GM21381 (cell line): ENCODE measurements at regions not wholly inside any gene's neighbourhood (a gene's known extent, or its start where the extent isn't known, plus 50 kb on each side); places are given as distances from the start of the nearest gene placed in this dataset.

Source experiments
- ATAC-seq: cut with Tn5 transposase; IDR thresholded peaks from one replicate; pipeline ENCODE4 v1.9.1; 2021; ENCODE audit warnings: mild to moderate bottlenecking, moderate library complexity; ENCODE audit not compliant: unreplicated experiment

DNA sequence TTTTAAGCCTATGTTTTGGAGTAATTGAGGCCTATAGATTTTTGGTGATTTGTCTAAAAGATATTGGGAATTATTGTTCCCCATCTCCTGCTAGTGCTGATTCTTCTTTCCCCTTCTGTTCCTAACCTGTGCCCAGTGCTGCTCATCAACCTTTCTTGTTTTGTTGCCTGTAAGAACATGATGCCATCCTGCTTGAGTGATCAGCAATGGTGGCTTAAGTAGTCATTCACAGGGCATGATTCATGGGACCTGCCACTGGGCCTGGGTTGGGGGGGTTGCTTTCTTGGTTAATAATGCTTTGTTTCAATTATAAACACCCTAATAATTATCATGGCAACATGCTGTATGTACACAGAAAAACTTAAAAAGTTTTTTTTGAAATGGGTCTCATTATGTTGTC is 562.9 kb upstream of the SETBP1 start:
- ATAC-seq: no peak

DNA sequence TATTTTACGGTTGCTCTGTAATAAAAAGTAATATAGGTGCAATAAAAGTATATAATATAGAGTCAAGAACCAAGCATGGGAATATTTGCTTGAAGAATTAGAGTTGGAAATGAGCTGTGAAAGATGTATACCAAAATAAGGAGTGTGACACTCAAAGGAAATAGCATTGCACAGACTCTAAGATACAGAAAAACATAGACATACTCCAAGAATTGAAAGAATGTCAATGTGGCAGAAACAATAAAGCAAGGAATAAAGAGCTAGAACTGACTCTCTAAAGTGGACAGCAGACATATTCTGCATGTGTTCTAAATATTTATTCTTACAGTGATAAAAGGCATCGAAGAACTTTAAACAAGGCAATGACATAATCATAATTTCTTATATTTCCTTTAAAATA is 561.1 kb upstream of the SETBP1 start:
- no peak for ATAC-seq

DNA sequence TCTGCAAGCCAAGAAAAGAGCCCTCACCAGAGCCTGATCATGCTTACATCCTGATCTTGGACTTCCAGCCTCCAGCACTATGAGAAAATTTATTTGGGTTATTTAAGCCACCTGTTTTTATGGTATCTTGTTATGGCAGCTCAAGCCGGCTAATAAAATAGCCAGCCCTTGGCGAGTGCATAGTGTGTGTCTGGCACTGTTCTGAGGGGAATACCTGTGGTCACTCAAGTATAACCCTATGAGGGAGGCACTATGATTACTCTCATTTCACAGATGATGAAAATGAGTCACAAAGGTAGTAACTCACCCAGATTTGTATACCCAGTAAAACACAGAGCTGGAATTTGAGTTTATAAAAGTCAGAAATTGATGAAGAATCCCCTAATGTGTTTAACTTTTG is 556.9 kb upstream of the SETBP1 start:
- ATAC-seq: no peak

GRCh38 chr18:44125446-44125845 is 555.2 kb upstream of the SETBP1 start:
- ATAC-seq: no peak

DNA sequence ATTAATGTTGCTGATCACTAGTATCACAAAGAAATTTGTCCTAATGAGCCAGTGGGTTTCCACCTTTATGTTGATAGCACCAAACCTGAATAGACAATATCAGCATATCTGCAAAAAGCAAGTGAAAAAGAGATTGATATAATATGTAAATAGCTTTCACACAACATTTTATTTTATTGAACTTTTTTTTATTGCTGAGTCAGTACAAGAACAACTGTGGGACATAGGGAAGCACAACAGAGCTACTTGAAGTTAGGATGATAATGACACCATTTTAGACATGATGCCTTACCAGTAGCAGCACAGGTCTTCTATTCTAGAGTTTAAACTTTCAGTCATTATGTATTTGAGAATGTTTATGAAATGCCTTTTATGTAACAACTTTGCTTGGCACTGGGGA is 554.1 kb upstream of the SETBP1 start:
- no peak for ATAC-seq

GRCh38 chr18:44128365-44128764 is 552.3 kb upstream of the SETBP1 start:
- ATAC-seq: no peak

DNA sequence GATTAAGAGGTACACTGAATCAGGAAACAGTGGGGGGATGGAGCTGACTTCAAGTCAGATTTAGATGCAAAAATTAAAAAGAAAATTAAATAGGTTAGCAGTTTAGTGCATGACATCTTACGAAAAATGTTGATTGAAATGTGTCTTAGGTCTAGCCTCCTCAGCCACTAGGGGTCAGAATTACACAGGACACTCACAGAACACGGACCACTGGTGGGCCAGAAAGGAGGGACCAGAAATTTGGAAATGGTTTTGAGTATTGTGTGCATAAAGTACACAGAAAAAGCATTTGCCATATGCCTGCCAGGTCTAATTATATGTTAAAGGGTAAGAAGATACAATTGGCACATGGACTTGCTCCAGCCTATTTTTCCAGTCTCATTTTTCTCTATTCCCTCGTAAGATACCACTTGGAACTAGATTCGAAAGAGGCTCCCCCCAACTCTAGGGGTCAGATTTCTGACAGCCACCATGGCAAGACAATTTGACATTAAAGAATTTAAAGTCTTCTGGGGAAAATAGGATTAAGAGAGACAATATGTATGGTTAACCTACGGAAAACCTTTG is 550.2 kb upstream of the SETBP1 start:
- ATAC-seq: no peak

DNA sequence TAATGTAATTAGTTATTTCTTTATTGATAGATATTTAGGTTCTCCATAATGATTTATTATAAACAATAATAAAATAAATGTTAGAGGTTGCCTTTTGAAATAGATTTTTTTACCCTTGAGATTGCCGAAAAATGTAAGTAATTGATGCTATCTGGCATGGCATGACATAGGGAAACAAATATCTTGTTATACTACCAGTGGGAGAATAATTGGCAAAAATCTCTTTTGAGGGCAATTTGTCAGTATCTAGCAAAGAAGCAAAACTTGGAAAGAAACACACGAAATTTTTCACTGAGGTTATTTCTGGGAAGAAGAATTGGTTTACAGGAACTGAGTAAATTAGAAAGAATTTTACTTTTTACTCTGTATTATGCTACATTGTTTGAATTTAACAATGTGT is 547.2 kb upstream of the SETBP1 start:
- ATAC-seq: no peak

GRCh38 chr18:44134447-44134846 is 546.2 kb upstream of the SETBP1 start:
- no peak for ATAC-seq

DNA sequence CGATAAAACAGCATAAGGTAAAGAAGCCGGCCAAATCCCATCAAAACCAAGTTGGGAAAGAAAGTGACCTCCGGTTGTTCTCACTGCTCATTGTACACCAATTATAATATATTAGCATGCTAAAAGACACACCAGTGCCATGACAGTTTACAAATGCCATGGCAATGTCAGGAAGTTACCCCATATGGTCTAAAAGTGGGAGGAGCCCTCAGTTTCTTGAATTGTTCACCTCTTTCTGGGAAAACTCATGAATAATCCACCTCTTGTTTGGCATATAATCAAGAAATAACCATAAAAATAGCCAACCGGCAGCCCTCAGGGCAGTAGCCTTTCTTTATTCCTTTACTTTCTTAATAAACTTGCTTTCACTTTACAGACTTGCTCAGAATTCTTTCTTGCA is 544.9 kb upstream of the SETBP1 start:
- ATAC-seq: no peak

DNA sequence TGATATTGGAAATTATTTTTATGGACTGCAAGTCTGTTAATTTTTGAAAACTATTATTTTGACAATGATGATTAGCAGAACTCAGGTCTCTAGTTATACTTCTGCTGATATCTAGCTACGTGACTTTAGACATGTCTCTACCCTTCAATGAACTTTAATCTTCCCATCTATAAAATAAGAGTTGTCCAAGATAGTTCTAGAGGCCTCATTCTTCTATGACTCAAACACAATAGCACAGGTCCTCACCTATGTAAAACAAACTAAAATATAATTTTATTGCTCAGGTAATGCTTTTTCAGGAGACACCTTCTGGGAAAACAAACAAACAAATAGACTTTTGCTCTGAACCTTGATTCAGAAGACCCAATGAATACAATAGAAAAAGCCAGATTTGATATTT is 544.4 kb upstream of the SETBP1 start:
- no peak for ATAC-seq

DNA sequence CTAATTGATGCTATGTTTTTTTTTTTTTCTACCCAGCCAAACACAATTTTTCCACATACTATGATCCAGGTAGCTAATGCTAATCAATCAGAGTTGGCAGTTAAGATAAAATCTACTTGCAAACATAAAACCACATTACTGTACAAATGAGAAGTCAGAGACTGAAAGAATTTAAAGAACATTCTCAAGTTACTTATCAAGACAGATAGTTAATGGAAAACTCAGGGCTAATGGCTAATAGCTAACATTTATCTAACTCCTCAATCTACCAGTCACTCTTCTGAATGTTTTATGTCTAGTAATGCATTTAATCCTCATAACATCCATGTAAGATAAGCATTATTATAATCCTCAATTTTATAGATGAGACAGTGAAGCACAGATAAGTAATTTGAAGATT is 537.6 kb upstream of the SETBP1 start:
- ATAC-seq: no peak

DNA sequence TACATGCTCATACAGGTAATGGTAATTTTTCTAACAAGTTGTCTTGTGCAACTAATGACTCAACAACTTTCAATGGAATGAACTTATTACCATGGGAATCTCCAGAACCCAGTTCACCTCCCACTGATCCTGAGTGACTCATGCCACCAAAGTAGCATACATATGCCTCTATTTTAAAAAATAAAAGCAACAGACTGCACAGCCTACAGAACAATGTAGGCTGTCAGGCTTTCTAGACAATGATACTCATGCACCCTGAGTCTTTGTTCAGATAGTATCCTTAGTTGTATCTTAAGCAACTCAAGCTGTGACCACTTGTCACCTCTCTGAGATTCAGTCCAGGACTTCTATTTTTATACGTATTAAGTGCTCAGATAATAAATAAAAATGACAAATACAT is 531.0 kb upstream of the SETBP1 start:
- no peak for ATAC-seq

DNA sequence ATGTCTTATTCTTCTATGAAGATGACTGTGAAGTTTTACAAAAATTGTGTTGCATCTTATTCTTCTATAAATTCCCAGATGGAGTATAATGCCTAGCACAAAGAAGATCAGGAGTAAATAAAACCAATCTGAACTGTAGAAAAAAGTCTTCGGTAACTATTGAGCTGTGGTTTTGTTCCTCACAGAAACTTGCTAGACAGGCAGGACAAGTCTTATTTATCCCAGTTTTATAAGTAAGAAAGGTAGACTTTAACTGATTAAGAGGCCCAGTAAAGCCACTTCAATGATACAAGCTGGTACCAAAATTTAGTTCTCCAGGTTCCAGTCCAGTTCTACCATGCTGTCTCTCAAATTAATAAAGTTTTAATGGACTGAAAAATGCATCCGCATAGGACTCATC is 526.7 kb upstream of the SETBP1 start:
- no peak for ATAC-seq

DNA sequence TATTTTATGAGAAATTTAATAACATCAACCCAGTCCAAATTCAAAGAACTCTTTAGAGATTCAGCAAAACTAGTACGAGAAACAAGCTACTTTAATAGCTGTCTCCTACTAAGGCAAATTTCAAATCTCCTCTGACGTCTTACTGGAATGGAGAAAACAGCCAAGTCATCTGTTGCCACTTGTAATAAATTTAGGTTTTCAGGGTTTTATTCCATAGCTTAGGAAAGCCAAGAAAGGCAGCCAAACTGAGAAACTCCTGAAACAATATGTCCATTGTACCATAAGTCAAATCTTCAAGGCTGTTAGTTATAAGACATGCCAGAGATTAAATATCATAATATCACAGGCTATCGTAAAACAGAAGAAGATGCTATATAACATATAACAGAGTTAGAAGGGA is 524.6 kb upstream of the SETBP1 start:
- no peak for ATAC-seq

- no peak for ATAC-seq
Observed at GRCh38 chr18:44156776-44157335, 523.8 kb upstream of the SETBP1 start.

DNA sequence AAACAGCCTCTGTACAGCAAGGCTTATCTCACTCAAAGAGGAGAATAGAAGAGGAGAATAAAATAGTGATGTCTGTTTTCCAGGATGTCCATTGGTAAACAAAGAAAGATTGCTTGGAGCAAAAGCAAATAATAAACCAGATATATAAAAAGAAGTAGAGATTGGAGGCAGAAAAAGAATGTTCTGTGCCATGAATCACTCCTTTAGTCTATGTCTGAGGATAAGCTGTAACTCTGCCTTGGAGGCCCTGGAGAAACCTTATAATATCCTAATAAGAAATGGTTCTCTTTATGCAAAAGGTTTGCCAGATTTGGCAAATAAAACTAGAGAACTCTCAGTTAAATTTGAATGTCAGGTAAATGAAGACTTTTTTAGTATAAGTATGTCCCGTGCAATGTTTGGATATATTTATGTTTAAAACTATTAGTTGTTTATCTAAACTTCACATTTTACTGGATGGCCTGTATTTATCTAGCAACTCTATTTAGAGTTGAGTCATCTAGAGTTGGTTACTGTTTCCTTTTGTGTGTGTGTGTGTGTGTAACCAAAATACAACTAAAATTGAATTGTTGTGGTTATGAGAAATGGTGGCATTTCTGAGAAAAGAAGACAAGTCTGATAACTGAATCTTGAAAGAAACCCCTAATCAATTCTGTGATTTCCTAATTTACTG is 510.3 kb upstream of the SETBP1 start:
- no peak for ATAC-seq

- no peak for ATAC-seq
Observed at GRCh38 chr18:44171301-44171700, 509.4 kb upstream of the SETBP1 start.

- no peak for ATAC-seq
Observed at GRCh38 chr18:44175891-44176290, 504.8 kb upstream of the SETBP1 start.

GRCh38 chr18:44178476-44178875 is 502.2 kb upstream of the SETBP1 start:
- ATAC-seq: no peak

GRCh38 chr18:44179693-44180092 is 501.0 kb upstream of the SETBP1 start:
- no peak for ATAC-seq

- no peak for ATAC-seq
Observed at GRCh38 chr18:44180683-44181082, 500.0 kb upstream of the SETBP1 start.
